Chondrocyte (in vitro differentiated cells): ENCODE measurements at regions not wholly inside any gene's neighbourhood (a gene's known extent, or its start where the extent isn't known, plus 50 kb on each side); places are given as distances from the start of the nearest gene placed in this dataset.

Source experiments
- DNase-seq: peaks from one replicate; pipeline ENCODE4 v3.0.0; 2021; ENCODE audit warnings: mixed read lengths, low spot score
- H3K27ac Mint-ChIP-seq: one replicate; pipeline ENCODE4 v1.8.0; 2021; ENCODE audit warnings: mild to moderate bottlenecking, moderate library complexity, mixed read lengths; ENCODE audit not compliant: unreplicated experiment
- H3K27me3 Mint-ChIP-seq: 2 replicates; pipeline ENCODE4 v1.8.0; 2021; ENCODE audit warnings: low read depth, mixed read lengths
- H3K36me3 Mint-ChIP-seq: 2 replicates; pipeline ENCODE4 v1.8.0; 2021; ENCODE audit warnings: low read depth, mixed read lengths
- H3K4me1 Mint-ChIP-seq: 2 replicates; pipeline ENCODE4 v1.8.0; 2021; ENCODE audit warnings: low read depth, mild to moderate bottlenecking, mixed read lengths
- H3K4me3 Mint-ChIP-seq: one replicate; pipeline ENCODE4 v1.8.0; 2021; ENCODE audit warnings: mild to moderate bottlenecking, moderate library complexity, mixed read lengths; ENCODE audit not compliant: unreplicated experiment
- H3K9me3 Mint-ChIP-seq: 2 replicates; pipeline ENCODE4 v1.8.0; 2021; ENCODE audit warnings: low read depth, mixed read lengths
- TF ChIP-seq, protein P1 (sequence below): fragments of 200-600 bp; sonication (generic); IDR thresholded peaks from 2 replicates; pipeline ENCODE4 v1.5.0; 2021; ENCODE audit warnings: antibody characterized with exemption, mild to moderate bottlenecking, moderate library complexity

GRCh38 chr9:16336833-16337232, 533.6 kb downstream of the BNC2 start:
- TF ChIP-seq, protein P1, sequence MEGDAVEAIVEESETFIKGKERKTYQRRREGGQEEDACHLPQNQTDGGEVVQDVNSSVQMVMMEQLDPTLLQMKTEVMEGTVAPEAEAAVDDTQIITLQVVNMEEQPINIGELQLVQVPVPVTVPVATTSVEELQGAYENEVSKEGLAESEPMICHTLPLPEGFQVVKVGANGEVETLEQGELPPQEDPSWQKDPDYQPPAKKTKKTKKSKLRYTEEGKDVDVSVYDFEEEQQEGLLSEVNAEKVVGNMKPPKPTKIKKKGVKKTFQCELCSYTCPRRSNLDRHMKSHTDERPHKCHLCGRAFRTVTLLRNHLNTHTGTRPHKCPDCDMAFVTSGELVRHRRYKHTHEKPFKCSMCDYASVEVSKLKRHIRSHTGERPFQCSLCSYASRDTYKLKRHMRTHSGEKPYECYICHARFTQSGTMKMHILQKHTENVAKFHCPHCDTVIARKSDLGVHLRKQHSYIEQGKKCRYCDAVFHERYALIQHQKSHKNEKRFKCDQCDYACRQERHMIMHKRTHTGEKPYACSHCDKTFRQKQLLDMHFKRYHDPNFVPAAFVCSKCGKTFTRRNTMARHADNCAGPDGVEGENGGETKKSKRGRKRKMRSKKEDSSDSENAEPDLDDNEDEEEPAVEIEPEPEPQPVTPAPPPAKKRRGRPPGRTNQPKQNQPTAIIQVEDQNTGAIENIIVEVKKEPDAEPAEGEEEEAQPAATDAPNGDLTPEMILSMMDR, result no peak
- peaks cover 28% of the 10 kb centered on the region for H3K4me1 Mint-ChIP-seq
- H3K36me3 Mint-ChIP-seq, result no peaks in the 10 kb centered on the region
- no peaks in the 10 kb centered on the region for H3K27me3 Mint-ChIP-seq
- no peak overlapping the region for H3K4me3 Mint-ChIP-seq
- H3K27ac Mint-ChIP-seq, result no peak overlapping the region
- DNase-seq, result no peak
- H3K9me3 Mint-ChIP-seq, result no peaks in the 10 kb centered on the region

GRCh38 chr9:16337322-16338029, 533.0 kb downstream of the BNC2 start:
- no peak overlapping the region for H3K27ac Mint-ChIP-seq
- H3K4me1 Mint-ChIP-seq, result peaks cover 28% of the 10 kb centered on the region
- no peaks in the 10 kb centered on the region for H3K27me3 Mint-ChIP-seq
- H3K4me3 Mint-ChIP-seq, result no peak overlapping the region
- no peaks in the 10 kb centered on the region for H3K36me3 Mint-ChIP-seq
- TF ChIP-seq, protein P1, result no peak
- no peak for DNase-seq
- H3K9me3 Mint-ChIP-seq, result no peaks in the 10 kb centered on the region

GRCh38 chr9:16341177-16341576, 529.3 kb downstream of the BNC2 start:
- Mint-ChIP-seq H3K36me3 (no peaks in the 10 kb centered on the region), H3K4me3 (no peak overlapping the region), H3K9me3 (no peaks in the 10 kb centered on the region), H3K27ac (no peak overlapping the region), H3K27me3 (no peaks in the 10 kb centered on the region), H3K4me1 (peaks cover 40% of the 10 kb centered on the region)
- DNase-seq, result no peak
- TF ChIP-seq, protein P1, result no peak

DNA sequence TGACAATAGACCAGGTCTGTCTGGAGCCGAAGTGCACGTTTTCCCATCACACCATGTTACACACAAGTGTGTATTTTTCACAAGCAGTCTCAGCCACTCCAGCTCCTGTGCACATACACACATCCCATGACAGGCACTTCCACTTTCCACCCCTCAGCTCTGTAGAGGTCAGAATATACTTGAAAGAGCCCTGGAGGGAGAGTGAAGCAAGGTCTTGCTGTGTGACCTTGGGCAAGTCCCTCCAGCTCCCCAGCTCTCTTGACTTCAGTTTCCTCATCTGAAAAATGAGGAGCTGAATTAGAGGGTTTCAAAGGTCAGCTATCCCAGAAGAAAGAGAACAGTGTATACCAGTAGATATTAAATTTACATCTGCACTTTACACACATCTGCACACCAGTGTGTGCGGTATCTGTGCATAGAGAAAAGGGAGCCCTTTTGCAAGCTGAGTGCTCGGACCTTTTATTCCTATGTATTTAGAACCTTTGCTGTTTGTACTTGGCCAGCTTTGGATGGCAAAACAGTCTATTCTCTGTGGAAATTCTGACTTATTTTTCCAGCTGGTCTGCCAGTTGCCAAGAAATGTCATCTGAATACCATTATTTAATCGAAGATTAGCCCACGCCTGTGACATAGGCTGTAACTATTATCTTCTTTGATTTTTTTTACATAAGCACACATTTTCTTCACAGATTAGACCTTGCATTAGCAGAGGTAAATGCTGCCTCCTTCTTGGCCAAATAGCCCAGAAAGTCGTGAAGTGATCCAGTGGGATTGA, 528.0 kb downstream of the BNC2 start:
- Mint-ChIP-seq H3K36me3 (no peaks in the 10 kb centered on the region), H3K27me3 (no peaks in the 10 kb centered on the region), H3K9me3 (no peaks in the 10 kb centered on the region), H3K4me3 (no peak overlapping the region), H3K27ac (no peak overlapping the region), H3K4me1 (peaks cover 30% of the 10 kb centered on the region)
- DNase-seq, result no peak
- TF ChIP-seq, protein P1, result no peak

- TF ChIP-seq, protein P1, result no peak
- Mint-ChIP-seq H3K27ac (no peak overlapping the region), H3K27me3 (no peaks in the 10 kb centered on the region), H3K9me3 (no peaks in the 10 kb centered on the region), H3K36me3 (no peaks in the 10 kb centered on the region), H3K4me3 (no peak overlapping the region), H3K4me1 (peaks cover 26% of the 10 kb centered on the region)
- DNase-seq, result no peak
Observed at GRCh38 chr9:16343249-16344237, 526.9 kb downstream of the BNC2 start.
